Sigmoid colon (tissue), 4 donors: ENCODE measurements at regions not wholly inside any gene's neighbourhood (a gene's known extent, or its start where the extent isn't known, plus 50 kb on each side); places are given as distances from the start of the nearest gene placed in this dataset.

ENCODE experiments used
- EP300 ChIP-seq, 4 donors: sonication (generic); formaldehyde crosslinking; IDR thresholded peaks; one replicate each; pipeline ENCODE4 v1.6.1; 2017; ENCODE audit warnings: antibody characterized with exemption in 4 of 4
- POLR2A ChIP-seq, 2 donors: fragments of 450-650 bp; IDR thresholded peaks; one replicate each; pipeline ENCODE4 v1.6.1; 2016; ENCODE audit warnings: antibody characterized with exemption in 2 of 2, mild to moderate bottlenecking in 2 of 2, moderate library complexity in 2 of 2
- POLR2AphosphoS5 ChIP-seq, 4 donors: sonication (generic); formaldehyde crosslinking; IDR thresholded peaks; one replicate each; pipeline ENCODE4 v1.6.1; 2017; ENCODE audit warnings: antibody characterized with exemption in 4 of 4
- TF ChIP-seq, protein P1 (sequence below), 4 experiments: fragments of 450-650 bp in 3 of 4; fragments of 200-600 bp in 1 of 4; IDR thresholded peaks; one replicate each; pipeline ENCODE4 v1.5.1; 2016 to 2019; ENCODE audit warnings: antibody characterized with exemption in 4 of 4, mild to moderate bottlenecking in 3 of 4, moderate library complexity in 2 of 4

DNA sequence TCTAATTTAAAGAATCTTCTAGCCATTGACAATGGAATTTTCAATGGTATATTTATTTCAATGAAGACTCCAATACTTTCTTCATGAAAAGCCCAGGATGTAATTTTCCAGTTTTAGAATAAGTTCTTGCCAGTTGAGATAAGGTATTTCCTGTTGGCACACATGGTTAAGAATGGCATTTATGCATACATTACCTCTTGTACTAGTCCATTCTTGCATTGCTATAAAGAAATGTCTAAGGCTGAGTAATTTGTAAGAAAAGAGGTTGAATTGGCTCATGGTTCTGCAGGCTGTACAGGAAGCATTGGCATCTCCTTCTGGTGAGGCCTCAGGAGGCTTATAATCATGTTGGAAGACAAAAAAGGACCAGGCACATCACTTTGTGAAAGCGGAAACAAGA, 1179.6 kb downstream of the AMY1C start:
- no peak for TF ChIP-seq POLR2AphosphoS5 (IDR thresholded peaks at IDR 0.05)
- TF ChIP-seq, protein P1, sequence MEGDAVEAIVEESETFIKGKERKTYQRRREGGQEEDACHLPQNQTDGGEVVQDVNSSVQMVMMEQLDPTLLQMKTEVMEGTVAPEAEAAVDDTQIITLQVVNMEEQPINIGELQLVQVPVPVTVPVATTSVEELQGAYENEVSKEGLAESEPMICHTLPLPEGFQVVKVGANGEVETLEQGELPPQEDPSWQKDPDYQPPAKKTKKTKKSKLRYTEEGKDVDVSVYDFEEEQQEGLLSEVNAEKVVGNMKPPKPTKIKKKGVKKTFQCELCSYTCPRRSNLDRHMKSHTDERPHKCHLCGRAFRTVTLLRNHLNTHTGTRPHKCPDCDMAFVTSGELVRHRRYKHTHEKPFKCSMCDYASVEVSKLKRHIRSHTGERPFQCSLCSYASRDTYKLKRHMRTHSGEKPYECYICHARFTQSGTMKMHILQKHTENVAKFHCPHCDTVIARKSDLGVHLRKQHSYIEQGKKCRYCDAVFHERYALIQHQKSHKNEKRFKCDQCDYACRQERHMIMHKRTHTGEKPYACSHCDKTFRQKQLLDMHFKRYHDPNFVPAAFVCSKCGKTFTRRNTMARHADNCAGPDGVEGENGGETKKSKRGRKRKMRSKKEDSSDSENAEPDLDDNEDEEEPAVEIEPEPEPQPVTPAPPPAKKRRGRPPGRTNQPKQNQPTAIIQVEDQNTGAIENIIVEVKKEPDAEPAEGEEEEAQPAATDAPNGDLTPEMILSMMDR (IDR thresholded peaks at IDR 0.05), result no peak
- no peak for TF ChIP-seq POLR2A (IDR thresholded peaks at IDR 0.05)
- TF ChIP-seq EP300 (IDR thresholded peaks at IDR 0.05), result no peak
